ENCODE measurements at regions not wholly inside any gene's neighbourhood (a gene's known extent, or its start where the extent isn't known, plus 50 kb on each side); places are given as distances from the start of the nearest gene placed in this dataset.
A peak's percentile ranks its signal among the peaks of the same experiment; 100 is the strongest.
"Not testable (repeated sequence)": the region's sequence is repeated elsewhere in the genome, so short reads cannot be mapped to it uniquely, and the experiment has no call there.

GRCh38 chr2:239726091-239726591 lies 299.0 kb downstream of the NDUFA10 start:
- Histone ChIP-seq H3K27me3 (peaks cover 7% of the 10 kb centered on the region), H3K4me1 (no peaks in the 10 kb centered on the region), H3K36me3 (no peaks in the 10 kb centered on the region), H3K4me3 (no peak overlapping the region), H3K27ac (no peak overlapping the region), H3K9me3 (replicated peaks) (no peaks in the 10 kb centered on the region)
- no peak for DNase-seq

DNA sequence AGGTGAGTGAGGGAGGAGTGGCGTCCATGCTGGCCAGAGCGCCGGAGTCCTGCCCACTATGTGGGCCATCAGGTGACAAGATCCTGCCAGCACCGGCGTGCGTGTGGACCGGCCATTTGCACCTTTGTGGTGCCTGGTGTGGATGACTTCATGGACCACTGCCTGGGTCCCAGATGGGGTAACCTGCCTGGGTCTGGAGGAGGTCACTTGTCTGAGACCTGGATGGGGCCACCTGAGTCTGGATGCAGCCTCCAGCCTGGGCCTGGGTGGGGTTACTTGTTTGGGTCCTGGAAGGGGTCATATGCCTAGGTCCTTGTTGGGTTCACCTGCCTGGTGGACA lies 299.6 kb downstream of the NDUFA10 start:
- Histone ChIP-seq H3K4me3 (no peak overlapping the region), H3K36me3 (no peaks in the 10 kb centered on the region), H3K4me1 (no peaks in the 10 kb centered on the region), H3K27me3 (0 out of 2 replicates have a peak, but pooled peaks cover 3% of the 10 kb centered on the region), H3K9me3 (replicated peaks) (no peaks in the 10 kb centered on the region), H3K27ac (no peak overlapping the region)
- no peak for DNase-seq

GRCh38 chr2:239724851-239725550 lies 300.1 kb downstream of the NDUFA10 start:
- H3K9me3 ChIP-seq (replicated peaks): no peaks in the 10 kb centered on the region
- no peaks in the 10 kb centered on the region for H3K4me1 ChIP-seq
- 0 out of 2 replicates have a peak, but pooled peaks cover 3% of the 10 kb centered on the region for H3K27me3 ChIP-seq
- DNase-seq: no peak
- H3K4me3 ChIP-seq: no peak overlapping the region
- H3K27ac ChIP-seq: no peak overlapping the region
- H3K36me3 ChIP-seq: no peaks in the 10 kb centered on the region

DNA sequence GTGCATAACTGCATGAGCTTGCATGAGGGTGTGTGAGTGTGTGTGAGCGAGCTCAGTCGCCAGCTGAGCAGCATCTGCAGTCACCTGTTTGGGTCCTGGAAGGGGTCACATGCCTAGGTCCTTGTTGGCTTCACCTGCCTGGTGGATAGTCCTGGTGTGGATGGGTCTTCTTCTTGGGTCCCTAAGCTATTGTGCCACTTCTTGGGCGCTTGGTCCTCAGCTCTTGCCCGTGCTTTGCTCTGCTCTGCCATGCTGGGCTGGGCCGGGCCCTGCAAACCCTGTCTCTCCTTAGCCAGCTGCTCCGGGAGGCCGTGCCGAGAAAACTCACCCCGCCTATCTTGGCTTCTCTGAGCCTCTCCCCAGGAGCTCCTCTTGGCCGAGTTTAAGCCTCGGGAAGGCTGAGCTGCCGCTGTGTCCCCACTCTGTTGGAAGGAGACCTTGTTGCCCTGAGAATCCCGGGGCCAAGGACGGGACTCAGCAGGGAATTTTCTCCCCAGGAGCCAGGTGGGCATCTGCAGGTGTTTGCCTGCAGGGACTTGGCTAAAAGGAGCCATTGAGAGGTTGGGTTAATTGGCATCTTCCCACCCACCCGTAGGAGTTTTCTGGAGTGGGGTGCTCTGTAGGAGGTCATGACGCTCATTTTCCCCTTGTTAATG lies 300.8 kb downstream of the NDUFA10 start:
- no peaks in the 10 kb centered on the region for H3K9me3 ChIP-seq (replicated peaks)
- no peaks in the 10 kb centered on the region for H3K36me3 ChIP-seq
- 0 out of 2 replicates have a peak, but pooled peaks cover 3% of the 10 kb centered on the region for H3K27me3 ChIP-seq
- H3K4me3 ChIP-seq: no peak overlapping the region
- no peaks in the 10 kb centered on the region for H3K4me1 ChIP-seq
- no peak for DNase-seq
- H3K27ac ChIP-seq: no peak overlapping the region

DNA sequence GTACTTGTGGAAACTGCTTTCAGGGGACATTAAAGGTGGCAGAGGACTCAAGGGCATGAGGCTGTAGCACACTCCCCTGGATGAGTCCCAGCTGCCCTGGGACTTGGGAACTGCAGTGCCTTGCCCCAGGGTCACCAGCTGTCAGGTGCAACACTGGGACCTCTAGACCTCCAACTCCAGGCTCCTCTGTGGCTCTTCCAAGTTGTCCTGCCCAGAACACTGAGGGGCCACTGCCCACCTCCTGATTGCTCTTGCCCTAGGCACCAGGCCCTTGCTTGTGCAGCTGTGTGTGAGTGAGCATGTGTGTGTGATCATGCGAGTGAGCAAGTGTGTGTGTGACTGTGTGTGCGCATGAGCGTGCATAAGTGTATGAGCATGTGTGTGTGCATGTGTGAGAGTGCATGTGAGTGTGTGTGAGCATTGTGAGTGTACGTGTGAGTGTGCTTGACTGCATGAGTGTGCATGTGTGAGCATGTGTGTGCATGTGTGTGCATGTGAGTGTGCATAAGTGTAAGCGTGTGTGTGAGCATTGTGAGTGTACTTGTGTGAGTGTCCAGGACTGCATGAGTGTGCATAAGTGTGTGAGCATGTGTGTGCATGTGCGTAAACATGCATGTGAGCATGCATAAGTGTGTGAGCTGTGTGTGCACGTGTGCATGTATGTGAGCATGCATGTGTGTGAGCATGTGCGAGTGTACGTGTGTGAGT lies 301.5 kb downstream of the NDUFA10 start:
- Histone ChIP-seq H3K27me3 (0 out of 2 replicates have a peak, but pooled peaks cover 3% of the 10 kb centered on the region), H3K4me3 (no peak overlapping the region), H3K36me3 (no peaks in the 10 kb centered on the region), H3K4me1 (no peaks in the 10 kb centered on the region), H3K27ac (no peak overlapping the region), H3K9me3 (replicated peaks) (no peaks in the 10 kb centered on the region)
- no peak for DNase-seq

DNA sequence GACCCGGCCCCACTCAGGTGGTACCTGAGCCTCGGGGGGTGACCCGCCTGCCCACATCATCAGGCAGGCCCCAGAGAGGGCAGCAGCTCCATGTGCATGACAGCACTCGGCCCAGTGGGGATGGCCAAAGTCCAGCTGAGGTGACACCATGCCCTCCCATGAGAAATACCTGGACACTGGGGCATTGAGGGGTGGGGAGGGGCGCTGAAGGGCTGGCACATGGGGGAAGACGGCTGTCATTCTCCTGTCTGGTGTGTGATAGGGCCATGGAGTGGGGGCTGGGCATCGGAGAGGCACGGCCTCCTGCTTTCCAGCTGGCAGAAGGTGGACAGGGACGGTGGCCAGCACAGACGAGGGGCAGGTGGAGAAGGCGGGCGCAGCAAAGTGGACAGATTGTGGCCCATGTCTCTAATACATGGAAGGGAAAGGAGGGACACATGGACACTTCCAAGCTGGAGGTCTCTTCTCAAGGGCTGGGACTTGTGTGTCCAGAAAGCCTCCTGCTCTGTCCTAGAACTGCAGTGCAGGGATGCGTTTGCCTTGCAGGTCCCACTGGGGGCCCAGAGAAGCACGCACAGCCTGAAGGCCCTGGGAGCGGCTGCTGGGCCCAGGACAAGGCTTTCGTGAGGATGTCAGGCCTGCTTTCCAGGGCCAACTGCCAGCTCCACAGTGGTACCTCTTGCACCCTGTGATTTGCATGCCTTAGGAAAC lies 302.2 kb downstream of the NDUFA10 start:
- Histone ChIP-seq H3K9me3 (replicated peaks) (no peaks in the 10 kb centered on the region), H3K27ac (no peak overlapping the region), H3K4me1 (no peaks in the 10 kb centered on the region), H3K4me3 (no peak overlapping the region), H3K36me3 (no peaks in the 10 kb centered on the region), H3K27me3 (0 out of 2 replicates have a peak, but pooled peaks cover 3% of the 10 kb centered on the region)
- no peak for DNase-seq

DNA sequence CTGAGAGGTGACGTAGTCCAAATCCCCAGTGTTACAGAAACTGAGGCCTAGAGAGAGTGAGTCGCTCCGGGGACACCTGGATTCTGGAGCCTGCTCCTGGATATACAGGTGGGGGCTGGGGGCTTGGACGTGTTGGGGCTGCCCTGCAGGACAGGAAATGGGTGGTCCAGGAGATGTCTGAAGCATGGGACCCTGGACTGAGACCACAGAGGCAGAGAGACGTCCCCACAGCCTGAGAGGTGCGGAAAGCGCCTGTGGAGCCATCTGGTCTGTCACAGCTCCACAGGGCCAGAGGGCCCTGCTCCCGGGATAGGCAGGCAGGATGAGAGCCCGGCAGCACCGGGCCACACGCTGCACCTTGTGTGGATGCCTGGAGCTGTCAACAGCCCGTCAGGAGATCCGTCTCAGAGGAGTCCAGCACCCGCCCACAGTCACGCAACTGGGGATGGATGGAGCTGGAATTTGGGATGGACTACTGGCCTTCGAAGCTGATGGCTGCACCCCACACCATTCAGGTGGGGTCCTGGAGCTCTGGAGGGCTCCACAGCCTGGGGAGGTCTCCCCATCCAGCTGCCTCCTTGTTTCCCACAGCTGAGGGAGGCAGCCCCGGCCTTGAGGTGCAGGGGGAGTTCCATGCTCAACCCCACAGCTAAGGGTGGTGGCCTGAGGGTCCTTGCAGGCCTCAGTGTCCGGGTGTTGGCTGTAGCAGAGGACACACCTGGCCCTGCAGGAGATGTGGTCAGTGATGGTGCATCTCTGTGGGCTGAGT lies 303.0 kb downstream of the NDUFA10 start:
- H3K36me3 ChIP-seq: no peaks in the 10 kb centered on the region
- H3K27me3 ChIP-seq: 0 out of 2 replicates have a peak, but pooled peaks cover 3% of the 10 kb centered on the region
- no peak overlapping the region for H3K27ac ChIP-seq
- H3K4me1 ChIP-seq: no peaks in the 10 kb centered on the region
- no peak for DNase-seq
- no peaks in the 10 kb centered on the region for H3K9me3 ChIP-seq (replicated peaks)
- no peak overlapping the region for H3K4me3 ChIP-seq

- H3K36me3 ChIP-seq: no peaks in the 10 kb centered on the region
- H3K4me1 ChIP-seq: no peaks in the 10 kb centered on the region
- H3K27me3 ChIP-seq: 0 out of 2 replicates have a peak, but pooled peaks cover 3% of the 10 kb centered on the region
- H3K27ac ChIP-seq: no peak overlapping the region
- H3K4me3 ChIP-seq: no peak overlapping the region
- no peak for DNase-seq
- no peaks in the 10 kb centered on the region for H3K9me3 ChIP-seq (replicated peaks)
These were observed 303.6 kb downstream of the NDUFA10 start for GRCh38 chr2:239721531-239721930.

- 0 out of 2 replicates have a peak, but pooled peaks cover 3% of the 10 kb centered on the region for H3K27me3 ChIP-seq
- no peak overlapping the region for H3K27ac ChIP-seq
- no peaks in the 10 kb centered on the region for H3K36me3 ChIP-seq
- no peak overlapping the region for H3K4me3 ChIP-seq
- peak in 1 of 2 experiments; percentile 28 for DNase-seq
- H3K4me1 ChIP-seq: no peaks in the 10 kb centered on the region
- H3K9me3 ChIP-seq (replicated peaks): no peaks in the 10 kb centered on the region
These were observed 304.5 kb downstream of the NDUFA10 start for GRCh38 chr2:239720361-239721360.

DNA sequence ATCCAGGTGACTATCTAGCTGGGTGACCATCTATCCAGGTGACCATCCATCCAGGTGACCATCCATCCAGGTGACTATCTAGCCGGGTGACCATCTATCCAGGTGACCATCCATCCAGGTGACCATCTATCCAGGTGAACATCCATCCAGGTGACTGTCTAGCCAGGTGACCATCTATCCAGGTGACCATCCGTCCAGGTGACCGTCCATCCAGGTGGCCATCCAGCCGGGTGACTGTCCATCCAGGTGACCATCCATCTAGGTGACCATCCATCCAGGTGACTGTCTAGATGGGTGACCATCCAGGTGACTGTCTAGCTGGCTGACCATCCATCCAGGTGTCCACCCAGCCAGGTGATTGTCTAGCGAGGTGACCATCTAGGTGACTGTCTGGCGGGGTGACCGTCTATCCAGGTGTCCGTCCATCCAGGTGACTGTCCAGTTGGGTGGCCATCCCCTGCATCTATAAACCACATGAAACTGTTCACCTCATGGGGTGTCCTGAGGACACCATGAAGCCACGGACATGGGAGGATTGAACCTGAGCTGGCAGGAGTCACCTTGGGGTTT lies 305.3 kb downstream of the NDUFA10 start:
- no peak for DNase-seq

GRCh38 chr2:239718991-239719390 lies 306.2 kb downstream of the NDUFA10 start:
- H3K4me3 ChIP-seq; H3K36me3 ChIP-seq; DNase-seq; H3K4me1 ChIP-seq; H3K27me3 ChIP-seq; H3K9me3 ChIP-seq (replicated peaks); H3K27ac ChIP-seq: not testable (repeated sequence)

More for the DNA sequence above, 305.3 kb downstream of the NDUFA10 start:
- Histone ChIP-seq H3K36me3 (no peaks in the 10 kb centered on the region), H3K27me3 (no peaks in the 10 kb centered on the region), H3K9me3 (replicated peaks) (no peaks in the 10 kb centered on the region), H3K27ac (no peak overlapping the region), H3K4me3 (no peak overlapping the region), H3K4me1 (no peaks in the 10 kb centered on the region)

- no peak overlapping the region for H3K4me3 ChIP-seq
- no peaks in the 10 kb centered on the region for H3K36me3 ChIP-seq
- H3K9me3 ChIP-seq (replicated peaks): no peaks in the 10 kb centered on the region; the same call in 1 of the 2 replicates
- no peaks in the 10 kb centered on the region for H3K4me1 ChIP-seq
- no peaks in the 10 kb centered on the region for H3K27me3 ChIP-seq
- H3K27ac ChIP-seq: no peak overlapping the region
- DNase-seq: no peak
These were observed 307.4 kb downstream of the NDUFA10 start for GRCh38 chr2:239717706-239718105.

- no peak for DNase-seq
These were observed 307.8 kb downstream of the NDUFA10 start for GRCh38 chr2:239717319-239717675.

More at GRCh38 chr2:239717319-239717675, 307.8 kb downstream of the NDUFA10 start:
- Histone ChIP-seq H3K27ac (no peak overlapping the region), H3K4me1 (no peaks in the 10 kb centered on the region), H3K36me3 (no peaks in the 10 kb centered on the region), H3K27me3 (no peaks in the 10 kb centered on the region), H3K9me3 (replicated peaks) (no peaks in the 10 kb centered on the region; the same call in 1 of the 2 replicates), H3K4me3 (no peak overlapping the region)
